RWPE2 (cell line): ENCODE measurements at regions not wholly inside any gene's neighbourhood (a gene's known extent, or its start where the extent isn't known, plus 50 kb on each side); places are given as distances from the start of the nearest gene placed in this dataset.

Experiments used
- ATAC-seq: fragments of 200-7000 bp; cut with Tn5 transposase; 3 replicates; pipeline ENCODE4 v1.9.1; 2021; ENCODE audit warnings: low read depth
- DNase-seq: peaks from one replicate; pipeline ENCODE4 v3.0.0-alpha.2; 2020; ENCODE audit warnings: low spot score
- H3K27ac ChIP-seq: fragments of 450-650 bp; 2 replicates; pipeline ENCODE4 v1.5.1; 2017; ENCODE audit warnings: mild to moderate bottlenecking; ENCODE audit not compliant: poor library complexity, severe bottlenecking
- H3K27me3 ChIP-seq: fragments of 250-450 bp; sonication (Bioruptor Pico); 2 replicates; pipeline ENCODE4 v1.5.1; 2021; ENCODE audit warnings: mild to moderate bottlenecking, moderate library complexity; ENCODE audit not compliant: insufficient read depth, poor library complexity, severe bottlenecking
- H3K36me3 ChIP-seq: fragments of 250-450 bp; sonication (Bioruptor Pico); 2 replicates; pipeline ENCODE4 v1.5.1; 2020; ENCODE audit warnings: low read depth, mild to moderate bottlenecking, moderate library complexity
- H3K4me1 ChIP-seq: fragments of 250-450 bp; sonication (Bioruptor Pico); 2 replicates; pipeline ENCODE4 v1.5.1; 2021; ENCODE audit warnings: mild to moderate bottlenecking, moderate library complexity; ENCODE audit not compliant: insufficient read depth, poor library complexity, severe bottlenecking
- H3K4me3 ChIP-seq: fragments of 250-450 bp; sonication (Bioruptor Pico); 2 replicates; pipeline ENCODE4 v1.5.1; 2021; ENCODE audit warnings: mild to moderate bottlenecking, moderate library complexity; ENCODE audit not compliant: severe bottlenecking
- H3K9me3 ChIP-seq: fragments of 250-450 bp; sonication (Bioruptor Pico); 2 replicates; pipeline ENCODE4 v1.5.1; 2021; ENCODE audit warnings: mild to moderate bottlenecking, moderate library complexity; ENCODE audit not compliant: severe bottlenecking
- CTCF ChIP-seq: fragments of 450-650 bp; IDR thresholded peaks from one replicate; pipeline ENCODE4 v1.5.1; 2017; ENCODE audit warnings: mild to moderate bottlenecking, moderate library complexity; ENCODE audit not compliant: poor library complexity, severe bottlenecking

- Histone ChIP-seq H3K9me3 (no peaks in the 10 kb centered on the region), H3K27ac (no peak overlapping the region), H3K36me3 (no peaks in the 10 kb centered on the region), H3K4me1 (peaks cover 5% of the 10 kb centered on the region), H3K27me3 (no peaks in the 10 kb centered on the region), H3K4me3 (no peak overlapping the region)
- no peak for TF ChIP-seq CTCF
- DNase-seq (no peak), ATAC-seq (no peak)
Measured at GRCh38 chr5:124816381-124816780, 69.9 kb upstream of the ZNF608 start.

DNA sequence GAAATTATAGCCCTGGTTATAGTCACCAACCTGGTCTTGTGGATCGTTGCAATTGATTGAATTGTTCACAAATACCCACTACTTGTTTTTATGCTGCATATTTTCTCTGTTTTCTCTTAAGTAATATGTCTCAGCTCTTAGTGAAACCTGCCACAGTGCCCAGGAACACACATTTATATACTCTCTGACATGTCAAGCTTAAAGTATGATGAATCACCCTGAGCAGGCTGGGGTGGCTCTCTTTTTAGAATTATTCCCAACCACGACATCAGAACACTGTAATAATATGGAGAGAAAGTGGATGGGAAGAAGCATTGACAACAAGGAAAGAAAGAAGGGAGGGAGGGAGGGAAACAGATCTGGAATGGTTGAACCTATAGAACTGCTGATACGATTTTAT, 72.8 kb upstream of the ZNF608 start:
- Histone ChIP-seq H3K9me3 (no peaks in the 10 kb centered on the region), H3K4me1 (peaks cover 1% of the 10 kb centered on the region), H3K27ac (no peak overlapping the region), H3K27me3 (no peaks in the 10 kb centered on the region), H3K36me3 (no peaks in the 10 kb centered on the region), H3K4me3 (no peak overlapping the region)
- TF ChIP-seq CTCF: no peak
- no peak for DNase-seq
- ATAC-seq: no peak

DNA sequence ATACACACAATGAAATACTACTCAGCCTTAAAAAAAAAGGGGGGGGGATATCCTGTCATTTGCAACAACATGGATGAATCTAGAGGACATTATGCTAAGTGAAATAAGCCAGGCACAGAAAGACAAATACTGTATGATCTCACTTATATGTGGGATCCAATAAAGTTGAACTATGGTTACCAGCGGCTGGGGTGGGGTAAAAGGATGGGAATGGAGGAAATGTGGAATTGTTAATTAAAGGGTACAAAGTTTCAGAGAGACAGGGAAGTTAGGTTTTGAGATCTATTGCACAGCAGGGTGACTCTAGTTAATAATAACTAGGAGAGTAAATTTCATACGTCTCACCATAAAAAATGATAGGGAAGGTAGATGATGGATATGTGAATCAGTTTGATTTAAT, 76.2 kb upstream of the ZNF608 start:
- TF ChIP-seq CTCF: no peak
- H3K27me3 ChIP-seq: no peaks in the 10 kb centered on the region
- no peaks in the 10 kb centered on the region for H3K36me3 ChIP-seq
- H3K4me1 ChIP-seq: peaks cover 14% of the 10 kb centered on the region
- H3K9me3 ChIP-seq: no peaks in the 10 kb centered on the region
- no peak overlapping the region for H3K27ac ChIP-seq
- ATAC-seq (no peak), DNase-seq (no peak)
- no peak overlapping the region for H3K4me3 ChIP-seq

GRCh38 chr5:124823380-124823779, 76.9 kb upstream of the ZNF608 start:
- Histone ChIP-seq H3K4me1 (peaks cover 14% of the 10 kb centered on the region), H3K9me3 (no peaks in the 10 kb centered on the region), H3K4me3 (no peak overlapping the region), H3K27me3 (no peaks in the 10 kb centered on the region), H3K27ac (no peak overlapping the region), H3K36me3 (no peaks in the 10 kb centered on the region)
- ATAC-seq: no peak
- TF ChIP-seq CTCF: no peak
- DNase-seq: no peak

GRCh38 chr5:124824637-124825158, 78.3 kb upstream of the ZNF608 start:
- no peak overlapping the region for H3K4me3 ChIP-seq
- H3K27me3 ChIP-seq: no peaks in the 10 kb centered on the region
- H3K36me3 ChIP-seq: no peaks in the 10 kb centered on the region
- peak; percentile 91 for ATAC-seq
- H3K4me1 ChIP-seq: peaks cover 14% of the 10 kb centered on the region
- peaks cover under 1% of the 10 kb centered on the region for H3K9me3 ChIP-seq
- DNase-seq: no peak
- no peak overlapping the region for H3K27ac ChIP-seq
- TF ChIP-seq CTCF: no peak
